Left renal pelvis (tissue), 4 donors: ENCODE measurements at regions not wholly inside any gene's neighbourhood (a gene's known extent, or its start where the extent isn't known, plus 50 kb on each side); places are given as distances from the start of the nearest gene placed in this dataset.
A peak's percentile ranks its signal among the peaks of the same experiment; 100 is the strongest.

Source experiments
- DNase-seq, 4 donors: peaks; one replicate each; pipeline ENCODE4 v3.0.0-alpha.2; 2013; ENCODE audit warnings: low read depth in 4 of 4, low spot score in 3 of 4

DNA sequence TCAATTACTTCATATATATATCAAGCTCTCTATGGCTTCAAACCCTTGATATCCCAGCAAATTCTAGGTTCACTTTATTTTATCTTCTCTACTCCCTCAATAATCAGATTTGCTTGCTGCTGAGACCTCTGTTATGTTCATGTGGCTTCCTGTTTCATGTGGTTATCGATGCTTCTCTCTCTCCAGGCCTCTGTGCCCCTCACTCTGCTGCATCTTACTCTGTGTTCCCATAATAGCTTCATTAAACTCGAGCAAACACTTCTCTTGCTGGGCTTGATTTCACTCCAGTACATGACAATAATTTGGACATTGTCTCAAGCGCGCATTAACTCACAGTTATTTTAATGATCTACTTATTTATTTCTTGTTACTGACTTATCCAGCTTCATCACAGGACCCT is 798.8 kb downstream of the CDH9 start:
- DNase-seq: no peak

DNA sequence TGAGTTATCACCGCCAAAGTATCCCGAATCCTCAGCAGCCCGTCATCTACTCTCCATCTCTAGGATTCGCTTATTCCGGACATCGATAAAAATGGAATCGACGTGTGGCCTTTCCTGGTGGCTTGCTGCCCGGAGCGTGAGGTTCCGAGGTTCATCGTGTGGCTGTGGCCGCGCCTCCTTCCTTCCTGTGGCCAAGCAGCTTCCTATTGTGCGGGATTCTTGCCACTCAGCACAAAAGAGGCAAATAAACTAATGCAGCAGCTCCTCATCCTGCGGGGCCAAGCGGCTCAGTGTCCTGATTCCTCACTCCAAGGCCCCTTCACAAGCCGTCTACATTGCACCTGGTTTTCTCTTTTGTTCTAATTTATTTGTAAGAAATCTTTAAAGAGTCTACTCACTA is 800.9 kb downstream of the CDH9 start:
- DNase-seq: no peak

DNA sequence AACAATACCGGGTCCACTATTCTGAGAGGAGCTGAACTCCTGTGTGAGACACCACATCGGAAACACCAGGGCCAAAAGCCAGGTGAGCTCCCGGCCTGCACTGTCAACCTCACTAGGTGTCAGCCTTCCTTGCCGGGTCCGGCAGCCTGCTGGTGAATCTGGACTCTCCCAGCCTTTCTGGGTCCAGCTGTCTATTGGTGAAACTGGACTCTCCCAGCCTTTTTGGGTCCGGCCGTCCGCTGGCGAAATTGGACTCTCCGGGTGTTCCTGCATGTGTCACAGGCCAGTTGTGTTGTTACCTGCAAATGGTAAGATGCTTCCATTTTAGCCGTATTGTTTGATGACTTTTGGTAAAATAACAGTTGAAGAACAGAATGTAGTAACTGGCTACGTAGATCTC is 801.5 kb downstream of the CDH9 start:
- no peak for DNase-seq

DNA sequence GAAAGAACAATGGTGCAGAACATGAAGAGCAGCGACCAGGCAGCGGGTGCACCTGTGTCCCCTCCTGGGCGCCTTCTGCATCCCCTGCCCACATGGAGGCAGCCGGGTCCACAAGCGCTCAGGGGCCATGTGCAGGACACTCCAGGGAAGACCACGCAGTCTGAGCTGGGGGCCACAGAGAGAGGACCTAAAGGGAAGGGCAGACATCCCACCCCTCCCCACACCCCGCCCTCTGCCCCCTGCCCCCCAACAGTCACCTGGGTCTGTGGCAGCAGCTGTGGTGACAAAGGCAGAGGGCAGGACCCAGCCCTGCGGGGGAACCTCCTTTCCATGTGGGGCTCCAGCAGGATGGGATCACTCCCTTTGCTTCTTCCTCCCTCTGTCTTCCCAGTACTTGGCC is 805.7 kb downstream of the CDH9 start:
- no peak for DNase-seq

DNA sequence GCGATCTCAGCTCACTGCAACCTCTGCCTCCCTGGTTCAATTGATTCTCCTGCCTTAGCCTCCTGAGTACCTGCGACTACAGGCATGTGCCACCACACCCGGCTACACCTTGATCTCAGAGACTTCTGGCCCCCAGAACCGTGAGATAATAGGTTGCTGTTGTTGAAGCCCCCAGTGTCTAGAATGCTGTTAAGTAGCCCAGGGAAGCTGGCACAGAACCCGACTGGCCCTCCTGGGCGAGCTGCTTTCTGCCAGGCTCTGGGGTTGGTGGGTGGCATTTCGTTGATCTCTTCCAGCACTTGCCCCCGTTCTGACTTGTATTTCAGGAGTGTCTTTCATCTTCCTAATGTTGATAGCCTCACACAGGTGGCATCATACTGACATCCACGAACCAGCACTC is 807.1 kb downstream of the CDH9 start:
- DNase-seq: no peak

DNA sequence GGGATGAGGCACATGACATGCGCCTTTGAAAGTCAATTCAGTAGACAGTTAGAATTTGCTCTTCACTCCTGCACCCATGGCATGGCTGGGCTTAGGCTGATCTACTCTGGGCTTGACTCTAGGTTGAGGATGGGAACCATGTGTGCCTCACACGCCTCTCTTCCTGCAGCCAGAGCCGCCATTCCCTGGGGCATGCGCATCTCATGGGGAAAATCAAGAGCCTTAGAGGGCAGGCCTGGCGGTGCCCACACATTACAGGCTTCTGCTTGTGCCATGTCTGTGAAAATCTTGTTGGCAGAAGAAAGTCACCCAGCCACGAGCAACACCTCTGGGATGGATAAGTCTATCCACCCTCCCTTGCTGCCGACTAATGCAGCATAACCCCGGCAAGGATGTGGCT is 808.5 kb downstream of the CDH9 start:
- DNase-seq: no peak

DNA sequence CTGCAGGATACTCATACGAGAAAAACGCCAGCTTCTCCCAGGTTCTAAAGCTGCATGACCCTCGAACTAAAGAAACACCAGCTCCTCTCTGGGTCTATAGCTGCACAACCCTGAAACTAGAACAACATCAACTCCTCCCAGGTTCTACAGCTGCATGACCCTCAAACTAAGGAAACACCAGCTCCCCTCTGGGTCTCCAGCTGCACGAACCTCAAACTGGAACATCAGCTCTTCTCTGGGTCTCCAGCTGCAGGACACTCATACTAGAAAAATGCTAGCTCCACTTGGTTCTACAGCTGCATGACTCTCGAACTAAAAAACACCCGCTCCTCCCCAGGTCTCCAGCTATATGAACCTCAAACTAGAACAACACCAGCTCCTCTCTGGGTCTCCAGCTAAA is 811.1 kb downstream of the CDH9 start:
- DNase-seq: no peak

DNA sequence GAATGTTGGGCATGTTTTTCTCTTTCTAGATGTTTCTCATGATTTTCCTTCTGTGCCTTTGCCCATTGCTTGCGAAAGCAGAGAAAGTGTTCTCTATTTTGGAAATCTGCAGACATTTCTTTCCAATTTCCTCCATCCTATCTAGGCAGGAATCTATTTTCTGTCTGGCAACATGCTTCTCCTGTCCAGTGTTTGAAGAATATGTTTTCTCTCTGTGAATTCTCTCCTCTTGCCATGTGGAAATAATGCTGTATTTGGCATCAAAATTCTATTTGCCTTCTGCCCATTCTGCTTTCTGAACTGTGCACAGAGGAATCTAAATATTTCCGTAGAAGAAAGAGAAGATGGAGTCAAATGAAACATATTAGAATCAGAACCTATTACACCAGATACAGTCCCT is 833.3 kb downstream of the CDH9 start:
- no peak for DNase-seq

DNA sequence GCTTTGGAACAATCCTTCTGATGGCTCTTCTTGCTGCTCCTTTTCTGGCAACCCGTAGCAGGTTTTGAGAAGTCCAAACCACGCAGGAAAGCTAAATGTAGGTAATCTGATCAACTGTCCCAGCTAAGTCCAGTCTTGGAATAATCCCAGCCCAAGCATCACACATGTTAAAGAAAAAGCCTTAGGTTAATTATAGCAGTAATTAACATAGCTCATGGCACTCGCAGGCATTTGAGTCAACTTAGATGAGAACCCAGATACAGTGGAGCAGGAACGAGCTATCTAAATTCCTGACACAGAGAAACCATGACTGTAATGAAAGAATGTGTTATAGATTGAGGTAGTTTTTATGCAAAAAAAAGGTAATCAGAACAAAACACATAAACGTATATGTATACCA is 844.8 kb downstream of the CDH9 start:
- DNase-seq: no peak

DNA sequence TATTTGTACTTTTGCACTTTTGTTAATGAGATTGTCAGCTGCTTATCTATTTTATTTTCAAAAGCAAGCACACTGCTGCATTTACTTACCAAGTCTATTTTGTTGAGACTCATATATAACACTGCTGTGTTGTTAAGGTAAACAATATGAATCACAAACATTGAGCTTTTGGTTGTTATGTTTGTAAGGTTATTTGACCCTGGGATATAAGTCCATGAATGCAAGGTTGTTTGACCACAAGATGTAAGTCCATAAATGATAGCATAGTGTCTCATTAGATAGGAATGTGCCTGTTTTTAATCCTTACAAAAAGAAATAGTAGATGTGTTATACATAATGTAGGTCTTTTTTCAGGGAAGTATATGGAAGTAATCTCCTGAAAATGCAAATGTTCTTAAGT is 845.9 kb downstream of the CDH9 start:
- DNase-seq: no peak

DNA sequence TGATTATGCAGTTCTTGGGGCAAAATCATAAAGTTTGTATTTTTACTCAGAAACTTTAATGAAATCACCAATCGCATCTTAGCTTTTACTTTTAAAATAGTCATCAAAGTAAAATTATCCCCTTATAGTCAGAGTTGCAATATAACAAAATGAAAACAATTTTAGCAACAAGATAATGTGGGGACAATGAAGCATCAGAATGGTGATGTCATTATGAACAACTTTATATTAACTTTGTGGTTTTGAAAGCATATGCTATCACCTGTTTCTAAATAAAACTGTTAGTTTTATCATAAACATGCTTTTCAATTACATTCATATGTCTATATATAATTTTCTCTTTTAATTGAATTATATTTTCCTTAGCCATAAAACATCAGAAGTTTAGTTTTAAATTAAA is 856.8 kb downstream of the CDH9 start:
- DNase-seq: no peak

DNA sequence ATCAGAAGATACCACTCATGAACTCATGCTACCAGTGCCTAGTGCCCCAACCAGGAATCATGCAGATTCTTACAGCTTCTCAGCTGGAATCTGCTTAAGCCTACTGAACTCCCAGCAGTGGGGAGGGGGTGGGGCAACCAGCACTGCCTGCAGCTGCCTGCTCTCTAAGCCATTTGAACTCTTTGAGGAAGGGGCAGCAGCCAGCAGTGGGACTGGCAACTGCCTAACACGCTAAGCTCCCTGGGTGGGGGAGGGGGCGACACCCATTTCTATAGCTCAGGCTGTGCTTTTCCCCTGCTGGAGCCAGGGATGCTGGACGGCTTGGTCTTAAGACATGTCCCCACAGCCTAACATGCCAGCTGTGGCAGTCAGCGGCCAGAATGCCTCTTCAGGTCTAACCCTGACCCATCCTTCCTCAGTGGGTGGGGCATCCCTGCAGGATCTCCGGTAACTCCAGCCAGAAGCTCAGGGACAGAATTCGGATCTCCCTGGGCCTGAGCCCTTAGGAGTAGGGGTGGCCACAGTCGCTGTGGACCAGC is 889.7 kb downstream of the CDH9 start:
- DNase-seq: no peak

DNA sequence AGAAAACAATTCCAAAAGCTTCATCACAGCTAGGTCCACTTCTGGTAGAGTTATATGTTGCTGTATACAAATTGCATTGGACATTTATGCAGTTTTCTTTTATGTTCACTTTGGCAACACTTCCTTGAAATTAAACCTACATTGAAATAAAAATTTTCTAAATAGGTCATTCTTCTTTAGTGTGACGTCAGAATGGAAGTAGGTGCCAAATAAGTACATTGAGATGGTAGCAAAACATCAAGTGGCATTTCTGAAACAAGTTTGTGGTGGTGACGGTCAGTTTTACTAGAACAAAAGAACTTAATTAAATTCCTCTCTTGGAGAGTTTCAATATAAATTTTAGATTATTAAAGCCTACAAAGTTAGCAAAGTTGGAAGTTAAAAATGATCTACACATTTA is 895.1 kb downstream of the CDH9 start:
- DNase-seq: no peak

DNA sequence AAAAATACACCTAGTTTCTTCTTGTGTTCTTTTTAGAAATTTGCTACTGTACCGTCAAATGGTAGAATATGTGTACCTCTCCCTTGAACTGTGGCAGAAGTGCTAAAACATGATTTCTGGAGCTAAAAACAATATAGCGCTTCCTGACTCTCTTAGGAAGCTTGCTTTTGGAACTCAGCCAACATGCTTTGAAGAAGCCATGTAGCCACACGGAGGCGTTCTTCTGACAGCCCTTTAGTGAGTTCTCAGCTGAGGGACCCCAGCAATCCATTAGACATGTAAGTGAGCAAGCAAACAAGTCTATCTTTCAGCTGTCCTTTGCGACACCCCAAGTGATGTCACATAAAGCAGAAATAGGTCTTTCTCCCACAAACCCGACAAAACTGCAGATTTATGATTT is 917.0 kb downstream of the CDH9 start:
- DNase-seq: peak in 2 of 4 donors; percentile 2 to 5

DNA sequence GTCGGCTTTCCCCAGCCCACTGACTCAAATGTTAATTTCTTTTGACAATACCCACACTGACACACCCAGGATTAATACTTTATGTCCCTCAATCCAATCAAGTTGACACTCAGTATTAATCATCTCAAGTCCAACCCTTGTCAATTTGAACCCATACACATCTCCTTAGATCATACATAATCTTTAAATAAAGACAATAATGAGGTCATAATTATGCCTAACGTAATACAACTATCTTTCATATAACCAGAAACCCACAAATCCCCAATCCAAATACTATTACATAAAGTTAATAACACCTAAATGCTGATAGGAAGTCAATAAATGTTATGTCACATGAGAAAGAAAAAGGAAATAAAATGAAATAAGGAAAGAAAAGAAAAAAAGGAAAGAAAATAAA is 934.2 kb downstream of the CDH9 start:
- no peak for DNase-seq

DNA sequence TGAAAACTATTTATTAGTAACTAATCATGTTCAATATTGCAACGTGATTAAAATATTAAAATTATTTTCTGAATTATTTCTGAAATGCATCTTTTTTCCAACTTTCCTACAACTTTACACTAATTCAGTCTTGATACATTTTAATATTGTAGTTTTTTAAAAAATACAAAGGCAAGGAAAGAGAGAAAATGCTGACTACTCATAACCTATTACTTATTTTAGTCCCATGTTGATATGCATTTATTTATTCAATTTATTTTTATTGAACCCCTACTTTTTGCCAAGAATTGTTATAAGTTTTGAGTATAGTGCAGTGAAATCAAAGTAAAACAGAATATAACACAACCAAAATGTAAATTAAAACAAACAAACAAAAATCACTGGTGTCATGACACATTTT is 978.2 kb downstream of the CDH9 start:
- DNase-seq: no peak

DNA sequence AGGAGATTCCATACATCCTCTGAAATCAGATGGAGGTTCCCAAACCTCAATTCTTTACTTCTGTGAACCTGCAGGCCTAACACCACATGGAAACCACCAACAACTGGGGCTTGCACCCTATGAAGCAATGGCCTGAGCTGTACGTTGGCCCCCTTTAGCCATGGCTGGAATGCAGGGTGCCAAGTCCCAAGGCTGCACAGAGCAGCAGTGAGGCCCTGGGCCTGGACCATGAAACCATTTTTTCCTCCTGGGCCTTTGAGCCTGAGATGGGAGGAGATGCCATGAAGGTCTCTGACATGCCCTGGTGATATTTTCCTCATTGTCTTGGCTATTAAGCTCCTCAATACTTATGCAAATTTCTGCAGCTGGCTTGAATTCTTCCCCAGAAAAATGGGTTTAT is 983.8 kb downstream of the CDH9 start:
- DNase-seq: no peak

DNA sequence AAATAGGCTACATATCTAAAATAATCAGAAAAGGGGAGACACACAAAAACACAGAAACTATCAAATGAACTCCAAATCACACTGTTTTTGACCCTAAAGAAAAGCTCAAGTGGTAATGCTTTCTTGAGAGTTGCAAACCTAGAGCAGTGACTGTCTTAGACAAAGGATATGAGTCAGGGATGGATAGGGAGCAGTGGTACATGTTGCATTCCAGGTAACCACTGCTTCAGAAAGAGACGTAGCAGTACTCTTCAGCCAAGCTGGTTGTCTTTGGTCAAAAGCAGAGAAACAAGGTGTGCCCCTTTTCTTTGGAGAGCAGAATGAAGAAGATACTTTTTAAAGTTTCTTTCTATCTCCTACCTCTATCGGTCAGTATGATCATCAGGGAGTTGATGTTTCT is 1003.6 kb downstream of the CDH9 start:
- no peak for DNase-seq

DNA sequence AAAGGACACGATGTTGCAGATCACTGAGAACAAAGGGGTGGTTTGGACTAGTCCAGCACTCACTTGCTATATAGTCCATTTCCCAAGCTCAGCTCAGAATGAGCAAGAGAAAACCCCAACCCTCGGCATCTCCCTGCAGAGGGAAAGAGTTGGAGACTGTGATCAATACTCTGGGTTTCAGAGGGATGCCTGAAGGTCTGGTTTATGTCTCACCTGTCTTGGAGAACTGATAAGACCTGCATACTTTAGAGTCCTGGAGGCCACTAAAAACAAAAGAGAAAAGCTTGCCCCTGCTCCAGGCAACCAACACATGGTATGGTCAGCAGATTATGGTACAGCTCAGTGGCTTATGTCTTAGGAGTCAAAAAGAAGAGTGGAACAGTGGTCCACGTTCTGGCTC is 1006.9 kb downstream of the CDH9 start:
- no peak for DNase-seq

DNA sequence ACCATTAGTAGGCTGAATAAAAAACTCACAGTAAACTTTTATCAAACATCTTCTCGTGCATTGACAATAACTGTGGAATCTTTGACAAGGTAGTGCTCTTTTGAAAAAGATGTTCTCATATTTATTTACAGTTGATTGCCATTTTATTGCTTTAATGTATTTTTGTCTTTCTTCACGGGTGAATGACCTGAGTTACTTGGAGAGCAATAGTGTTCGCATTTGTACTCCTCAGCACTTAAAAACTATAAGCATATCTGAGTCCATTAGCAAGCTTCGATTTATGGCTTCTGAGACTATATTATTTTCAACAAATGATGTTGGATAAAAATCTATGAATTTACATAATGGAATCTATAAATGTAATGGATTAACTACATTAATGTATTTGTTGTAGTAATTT is 1012.3 kb downstream of the CDH9 start:
- DNase-seq: no peak

DNA sequence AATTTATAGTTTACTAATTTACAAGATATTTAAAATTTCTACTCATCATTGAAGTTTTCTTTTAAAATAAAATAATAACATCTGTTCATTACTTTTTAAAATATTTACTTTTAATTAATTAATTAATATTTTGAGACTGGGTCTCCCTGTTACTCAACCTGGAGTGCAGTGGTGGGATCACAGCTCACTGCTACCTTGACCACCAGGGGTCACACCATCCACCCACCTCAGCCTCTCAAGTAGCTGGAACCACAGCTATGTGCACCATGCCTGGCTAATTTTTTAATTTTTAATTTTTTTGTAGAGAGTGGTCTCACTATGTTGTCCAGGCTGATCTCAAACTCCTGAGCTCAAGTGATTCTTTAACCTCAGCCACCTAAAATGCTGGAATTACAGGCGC is 1013.6 kb downstream of the CDH9 start:
- no peak for DNase-seq

DNA sequence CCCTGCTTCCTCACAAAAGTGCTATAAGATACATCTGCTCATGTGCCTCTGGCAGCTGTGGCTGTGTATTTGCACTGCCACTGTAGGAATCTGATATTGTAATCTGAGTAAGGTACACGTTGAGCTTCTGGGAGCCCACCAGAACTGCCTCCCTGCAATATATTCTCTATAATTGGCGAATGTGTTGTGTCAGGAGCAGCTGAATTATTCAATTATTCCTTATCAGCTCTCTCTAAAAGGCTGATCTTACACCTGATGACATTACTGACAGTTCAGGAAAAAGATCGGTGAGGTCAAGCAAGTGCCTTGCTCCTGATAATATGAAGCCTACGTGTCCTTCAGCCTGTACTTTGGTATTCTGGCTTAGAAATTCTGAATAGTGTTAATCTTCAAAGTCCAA is 1015.0 kb downstream of the CDH9 start:
- DNase-seq: no peak

DNA sequence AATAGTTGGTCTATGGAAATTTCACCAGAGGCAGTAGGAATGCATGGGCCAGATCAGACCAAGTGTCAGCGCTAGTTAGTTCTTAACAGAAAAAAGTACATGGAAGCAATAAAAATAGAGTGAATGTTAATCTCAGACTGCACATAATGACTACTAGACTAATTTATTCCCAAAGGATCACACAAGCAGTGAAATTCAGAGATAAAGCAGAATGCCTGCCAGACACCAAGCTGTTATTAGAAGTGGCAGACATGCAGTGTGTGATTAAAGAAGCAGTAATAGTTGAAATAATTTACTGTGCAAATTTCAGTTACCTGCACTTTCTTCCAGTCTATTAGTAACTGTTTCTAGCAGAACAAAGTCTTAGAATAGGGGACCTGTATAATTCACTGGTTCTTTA is 1024.2 kb downstream of the CDH9 start:
- DNase-seq: no peak

DNA sequence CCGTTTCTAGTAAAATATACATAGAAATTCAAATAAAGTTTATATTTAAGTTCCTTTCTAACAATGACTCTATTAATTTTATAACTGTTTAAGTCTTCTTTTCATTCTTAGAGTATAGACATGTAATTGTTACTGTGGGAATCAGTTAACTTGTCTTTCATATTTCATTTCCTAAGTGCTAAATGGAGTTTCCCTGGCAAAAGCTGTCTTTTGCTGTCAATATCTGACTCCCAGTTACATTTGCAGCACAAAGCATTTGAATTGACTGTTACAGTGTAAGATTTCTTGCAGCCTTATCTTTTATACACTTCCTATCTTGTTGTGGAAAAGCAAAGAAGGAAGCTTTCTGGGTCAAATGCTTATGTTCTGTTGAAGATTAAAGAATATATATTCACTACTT is 1026.3 kb downstream of the CDH9 start:
- DNase-seq: no peak
